ENCODE measurements at regions not wholly inside any gene's neighbourhood (a gene's known extent, or its start where the extent isn't known, plus 50 kb on each side); places are given as distances from the start of the nearest gene placed in this dataset.

GRCh38 chr5:125276096-125276495 is 529.7 kb upstream of the ZNF608 start:
- no peak for TF ChIP-seq CTCF (conservative IDR thresholded peaks at IDR 0.05; ENCODE audit: low read length)
- TF ChIP-seq EZH2phosphoT487 (IDR thresholded peaks at IDR 0.05; ENCODE audit: borderline replicate concordance, low read depth, low read length) = no peak
